HG02943 (cell line): ENCODE measurements at regions not wholly inside any gene's neighbourhood (a gene's known extent, or its start where the extent isn't known, plus 50 kb on each side); places are given as distances from the start of the nearest gene placed in this dataset.

Experiments used
- ATAC-seq: cut with Tn5 transposase; IDR thresholded peaks from one replicate; pipeline ENCODE4 v1.9.1; 2021; ENCODE audit warnings: mild to moderate bottlenecking, low read depth, moderate library complexity; ENCODE audit not compliant: unreplicated experiment

- ATAC-seq, result no peak
Measured at GRCh38 chr18:77439888-77440287, 190.2 kb downstream of the GALR1 start.

GRCh38 chr18:77442393-77442792 is 192.7 kb downstream of the GALR1 start:
- ATAC-seq, result no peak

GRCh38 chr18:77444385-77444784 is 194.7 kb downstream of the GALR1 start:
- ATAC-seq, result no peak

GRCh38 chr18:77448046-77448445 is 198.4 kb downstream of the GALR1 start:
- no peak for ATAC-seq

- ATAC-seq, result no peak
Measured at GRCh38 chr18:77455004-77455403, 205.4 kb downstream of the GALR1 start.

GRCh38 chr18:77457681-77458080 is 208.0 kb downstream of the GALR1 start:
- no peak for ATAC-seq

GRCh38 chr18:77461062-77461688 is 211.5 kb downstream of the GALR1 start:
- no peak for ATAC-seq

GRCh38 chr18:77464917-77465316 is 215.3 kb downstream of the GALR1 start:
- ATAC-seq, result no peak

- ATAC-seq, result no peak
Measured at GRCh38 chr18:77466890-77467289, 217.2 kb downstream of the GALR1 start.

- no peak for ATAC-seq
Measured at GRCh38 chr18:77469131-77469530, 219.5 kb downstream of the GALR1 start.

GRCh38 chr18:77470569-77471413 is 221.1 kb downstream of the GALR1 start:
- no peak for ATAC-seq

GRCh38 chr18:77472509-77472908 is 222.9 kb downstream of the GALR1 start:
- no peak for ATAC-seq

- ATAC-seq, result no peak
Measured at GRCh38 chr18:77478646-77479442, 229.2 kb downstream of the GALR1 start.

- no peak for ATAC-seq
Measured at GRCh38 chr18:77481541-77481940, 231.9 kb downstream of the GALR1 start.

- no peak for ATAC-seq
Measured at GRCh38 chr18:77482190-77483085, 232.8 kb downstream of the GALR1 start.

- no peak for ATAC-seq
Measured at GRCh38 chr18:77486985-77487384, 237.3 kb downstream of the GALR1 start.

- ATAC-seq, result no peak
Measured at GRCh38 chr18:77487951-77488740, 238.5 kb downstream of the GALR1 start.

- ATAC-seq, result no peak
Measured at GRCh38 chr18:77495079-77495478, 245.4 kb downstream of the GALR1 start.

GRCh38 chr18:77495982-77496690 is 246.5 kb downstream of the GALR1 start:
- ATAC-seq, result no peak
